Activated B cell treated with CpG ODN at 0.5 μM for 24 hours (primary cell): ENCODE measurements at regions not wholly inside any gene's neighbourhood (a gene's known extent, or its start where the extent isn't known, plus 50 kb on each side); places are given as distances from the start of the nearest gene placed in this dataset.

ENCODE experiments used
- ATAC-seq: fragments of 200-7000 bp; cut with Tn5 transposase; one replicate; pipeline ENCODE4 v1.10.0; 2021; ENCODE audit warnings: low read depth, mild to moderate bottlenecking, moderate library complexity
- CTCF ChIA-PET: fragments of 350-600 bp; sonication (Branson Sonifier 250); formaldehyde crosslinking; loops from one replicate; lab custom pipeline; 2021; ENCODE audit warnings: antibody characterized with exemption; lab: Charles Lee
- POLR2A ChIA-PET: fragments of 350-600 bp; sonication (Branson Sonifier 250); formaldehyde crosslinking; loops from one replicate; lab custom pipeline; 2021; ENCODE audit warnings: antibody characterized with exemption; lab: Charles Lee
- DNase-seq: peaks from one replicate; pipeline ENCODE4 v3.0.0; 2022
- H3K27ac Mint-ChIP-seq: one replicate; pipeline ENCODE4 v1.8.0; 2020; ENCODE audit warnings: mixed read lengths
- H3K27me3 Mint-ChIP-seq: one replicate; pipeline ENCODE4 v1.8.0; 2021; ENCODE audit warnings: mixed read lengths
- H3K36me3 Mint-ChIP-seq: one replicate; pipeline ENCODE4 v1.8.0; 2021; ENCODE audit warnings: low read depth, mixed read lengths
- H3K4me1 Mint-ChIP-seq: one replicate; pipeline ENCODE4 v1.8.0; 2021; ENCODE audit warnings: mixed read lengths
- H3K4me3 Mint-ChIP-seq: one replicate; pipeline ENCODE4 v1.8.0; 2020; ENCODE audit warnings: mild to moderate bottlenecking, mixed read lengths
- H3K9me3 Mint-ChIP-seq: one replicate; pipeline ENCODE4 v1.8.0; 2020; ENCODE audit warnings: mixed read lengths
- intact Hi-C: fragments of 100-400 bp; cut with micrococcal nuclease; formaldehyde crosslinking; loops from one replicate; pipeline ENCODE4 v1.15.1; 2024
- TF ChIP-seq, protein P1 (sequence below): fragments of 200-600 bp; IDR thresholded peaks from one replicate; pipeline ENCODE4 v1.8.0; 2022; ENCODE audit warnings: antibody characterized with exemption, mild to moderate bottlenecking

DNA sequence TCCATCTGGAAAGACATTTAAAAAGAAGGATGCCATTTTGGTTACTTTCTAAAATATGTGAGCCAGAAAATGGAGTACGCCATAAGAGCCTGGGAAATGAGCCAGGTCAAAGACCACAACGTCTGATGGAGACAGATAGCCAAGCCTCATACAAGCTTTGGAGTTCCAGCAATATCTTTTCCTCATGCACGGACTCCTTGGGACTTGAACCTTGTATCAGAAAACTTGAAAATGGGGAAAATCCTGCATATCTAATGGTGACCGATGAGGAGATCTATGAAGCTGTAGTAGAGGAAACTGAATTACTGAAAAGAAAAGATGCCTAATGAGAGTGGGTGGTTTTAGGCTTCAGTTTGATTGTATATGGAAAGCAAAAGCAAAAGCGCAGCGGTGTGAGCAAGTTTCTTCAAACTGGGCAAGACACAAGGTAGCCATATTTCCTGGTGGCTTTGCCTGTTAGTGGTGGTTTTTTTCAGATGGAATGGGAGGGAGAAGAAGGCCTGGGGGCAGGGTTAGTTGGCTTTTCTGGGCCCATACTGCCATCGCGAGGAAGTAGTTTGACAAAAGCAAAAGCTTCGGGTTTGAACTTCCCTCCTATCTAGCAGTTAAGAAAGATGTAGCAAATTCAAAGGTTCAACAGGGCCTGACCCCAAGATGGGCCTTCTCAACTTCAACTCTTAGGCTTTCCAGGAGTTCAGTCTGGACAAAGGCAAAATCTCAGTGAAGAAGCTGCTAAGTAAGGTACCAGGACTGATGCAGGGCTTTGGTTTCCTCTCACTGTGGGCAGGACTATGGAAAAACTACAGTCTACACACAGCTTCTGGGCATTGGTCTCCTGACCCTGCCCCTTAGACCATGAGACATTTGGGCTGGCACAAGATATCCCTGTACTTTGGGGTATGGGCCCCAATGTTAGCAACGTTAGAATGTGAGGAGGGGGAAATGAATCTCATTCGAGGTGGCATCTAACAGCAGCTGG, 210.0 kb upstream of the STK26 start:
- no peaks in the 10 kb centered on the region for H3K27me3 Mint-ChIP-seq
- no peaks in the 10 kb centered on the region for H3K36me3 Mint-ChIP-seq
- no peaks in the 10 kb centered on the region for H3K9me3 Mint-ChIP-seq
- DNase-seq = peak; percentile 46
- TF ChIP-seq, protein P1, sequence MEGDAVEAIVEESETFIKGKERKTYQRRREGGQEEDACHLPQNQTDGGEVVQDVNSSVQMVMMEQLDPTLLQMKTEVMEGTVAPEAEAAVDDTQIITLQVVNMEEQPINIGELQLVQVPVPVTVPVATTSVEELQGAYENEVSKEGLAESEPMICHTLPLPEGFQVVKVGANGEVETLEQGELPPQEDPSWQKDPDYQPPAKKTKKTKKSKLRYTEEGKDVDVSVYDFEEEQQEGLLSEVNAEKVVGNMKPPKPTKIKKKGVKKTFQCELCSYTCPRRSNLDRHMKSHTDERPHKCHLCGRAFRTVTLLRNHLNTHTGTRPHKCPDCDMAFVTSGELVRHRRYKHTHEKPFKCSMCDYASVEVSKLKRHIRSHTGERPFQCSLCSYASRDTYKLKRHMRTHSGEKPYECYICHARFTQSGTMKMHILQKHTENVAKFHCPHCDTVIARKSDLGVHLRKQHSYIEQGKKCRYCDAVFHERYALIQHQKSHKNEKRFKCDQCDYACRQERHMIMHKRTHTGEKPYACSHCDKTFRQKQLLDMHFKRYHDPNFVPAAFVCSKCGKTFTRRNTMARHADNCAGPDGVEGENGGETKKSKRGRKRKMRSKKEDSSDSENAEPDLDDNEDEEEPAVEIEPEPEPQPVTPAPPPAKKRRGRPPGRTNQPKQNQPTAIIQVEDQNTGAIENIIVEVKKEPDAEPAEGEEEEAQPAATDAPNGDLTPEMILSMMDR = no peak
- intact Hi-C loops = loop anchor here (10.0 kb wide), 2 partner anchors 672 to 908 kb away; partner anchors contain the start of genes ENOX2 and MBNL3
- peak; percentile 79 for ATAC-seq
- peak overlapping the region; percentile 80 for H3K4me3 Mint-ChIP-seq
- ChIA-PET CTCF (interaction anchor here (1.5 kb wide), 1 partner anchor 16 kb away, joined by 3 read pairs; no protein-coding TSS in a partner anchor), POLR2A (interaction anchor here (1.0 kb wide), 1 partner anchor 406 kb away, joined by 4 read pairs; the partner anchor contains the start of gene RAP2C)
- peak overlapping the region; percentile 91 for H3K27ac Mint-ChIP-seq
- H3K4me1 Mint-ChIP-seq = peaks cover 27% of the 10 kb centered on the region

DNA sequence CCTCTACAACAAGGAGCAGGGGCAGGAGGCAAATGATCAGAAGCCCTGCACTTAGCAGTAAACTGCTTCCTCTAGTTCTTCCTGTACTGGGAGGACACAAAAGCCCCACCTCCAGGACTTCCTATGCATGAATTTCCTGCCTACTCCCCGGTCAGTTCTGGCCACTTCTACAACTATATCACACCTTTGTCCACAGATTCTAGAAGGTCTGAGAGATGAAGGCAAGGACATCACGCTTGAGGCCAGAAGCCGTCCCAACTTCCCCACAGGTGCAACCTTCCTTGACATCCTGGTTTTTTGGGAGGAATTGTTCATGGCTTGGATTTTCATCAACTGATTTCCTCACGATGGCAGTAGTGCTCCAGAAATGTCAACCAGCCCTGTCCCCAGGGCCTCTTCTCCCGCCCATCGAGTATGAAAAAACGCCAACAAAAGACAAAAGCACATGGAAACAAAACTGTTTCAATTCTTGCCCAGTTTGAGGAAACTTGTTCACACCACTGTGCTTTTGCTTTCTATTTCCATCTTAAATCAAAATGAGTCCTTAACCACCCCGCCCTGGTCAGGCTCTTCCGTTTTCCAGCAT, 206.5 kb upstream of the STK26 start:
- ChIA-PET POLR2A (no interaction called here), CTCF (no interaction called here)
- no peaks in the 10 kb centered on the region for H3K9me3 Mint-ChIP-seq
- TF ChIP-seq, protein P1 = no peak
- peak overlapping the region; percentile 82 for H3K27ac Mint-ChIP-seq
- H3K36me3 Mint-ChIP-seq = no peaks in the 10 kb centered on the region
- H3K4me1 Mint-ChIP-seq = peaks cover 32% of the 10 kb centered on the region
- intact Hi-C loops = loop anchor here (10.0 kb wide), 2 partner anchors 668 to 912 kb away; partner anchors contain the start of genes ENOX2 and MBNL3
- H3K27me3 Mint-ChIP-seq = no peaks in the 10 kb centered on the region
- ATAC-seq = peak; percentile 54
- DNase-seq = peak; percentile 26
- H3K4me3 Mint-ChIP-seq = peak overlapping the region; percentile 77

DNA sequence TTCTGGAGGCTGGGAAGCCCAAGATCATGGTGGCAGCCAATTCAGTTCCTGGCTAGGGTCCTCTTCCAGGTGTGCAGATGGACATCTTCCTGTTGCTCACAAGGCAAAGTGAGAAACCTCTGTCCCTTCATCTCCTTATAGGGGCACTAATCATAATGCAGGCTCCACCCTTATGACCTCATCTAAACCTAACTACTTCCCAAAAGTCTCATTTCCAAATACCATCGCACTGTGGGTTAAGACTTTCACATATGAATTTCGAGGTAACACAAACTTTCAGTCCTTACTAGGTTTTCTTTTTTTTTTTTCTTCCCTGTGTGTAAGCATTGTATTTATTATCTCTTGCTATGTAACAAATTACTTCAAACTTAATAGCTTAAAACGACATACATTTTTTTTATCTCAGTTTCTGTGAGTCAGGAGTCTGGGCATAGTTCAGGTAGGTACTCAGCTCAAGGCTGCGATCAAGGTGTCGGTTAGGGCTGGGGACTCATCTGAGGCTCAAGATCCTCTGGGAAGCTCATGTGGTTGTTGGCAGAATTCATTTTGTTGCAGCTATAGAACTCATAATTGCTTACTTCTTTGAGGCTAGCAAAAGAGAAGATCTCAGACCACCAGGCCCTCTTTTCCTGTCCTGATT, 204.7 kb upstream of the STK26 start:
- ATAC-seq = no peak
- H3K36me3 Mint-ChIP-seq = no peaks in the 10 kb centered on the region
- H3K27ac Mint-ChIP-seq = peak overlapping the region; percentile 46
- no peak overlapping the region for H3K4me3 Mint-ChIP-seq
- ChIA-PET CTCF (no interaction called here), POLR2A (interaction anchor here (0.6 to 0.7 kb wide), 2 partner anchors 23 to 643 kb away, joined by 3 read pairs; no protein-coding TSS in a partner anchor)
- intact Hi-C loops = loop anchor here (10.0 kb wide), 2 partner anchors 666 to 914 kb away; partner anchors contain the start of genes ENOX2 and MBNL3
- TF ChIP-seq, protein P1 = no peak
- no peaks in the 10 kb centered on the region for H3K9me3 Mint-ChIP-seq
- H3K27me3 Mint-ChIP-seq = no peaks in the 10 kb centered on the region
- no peak for DNase-seq
- peaks cover 24% of the 10 kb centered on the region for H3K4me1 Mint-ChIP-seq

DNA sequence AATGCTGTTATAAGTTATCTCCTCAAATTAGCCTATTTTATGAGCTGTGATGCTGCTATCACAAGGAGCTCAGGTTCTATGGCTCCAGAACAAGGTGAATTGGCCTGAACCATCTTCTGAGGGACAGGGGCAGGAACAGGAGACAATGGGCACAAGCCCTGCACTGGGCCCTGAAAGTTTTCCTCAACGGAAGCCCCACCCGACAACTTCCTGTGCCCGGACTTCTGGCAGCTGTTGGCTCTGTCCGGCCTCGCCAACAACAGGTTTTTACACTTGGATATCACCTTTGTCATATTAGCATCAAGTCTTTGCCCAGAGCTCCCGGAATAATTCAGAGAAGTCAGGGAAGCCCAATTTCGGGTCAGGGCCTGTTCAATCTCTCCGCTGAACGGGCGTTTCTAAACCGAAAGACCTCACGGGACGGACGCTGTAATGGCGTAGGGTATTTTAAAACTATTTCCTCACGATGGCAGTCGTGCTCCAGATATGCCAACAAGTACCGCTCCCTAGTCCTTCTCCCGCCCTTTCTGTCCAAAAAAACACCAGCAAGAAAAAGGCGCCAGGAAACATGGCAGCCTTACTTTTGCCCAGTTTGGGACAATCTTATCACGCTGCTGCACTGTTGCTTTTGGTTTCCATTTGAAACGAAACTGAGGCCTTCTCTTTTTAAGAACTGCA, 201.0 kb upstream of the STK26 start:
- Mint-ChIP-seq H3K27me3 (no peaks in the 10 kb centered on the region), H3K36me3 (no peaks in the 10 kb centered on the region), H3K27ac (no peak overlapping the region), H3K4me3 (no peak overlapping the region), H3K4me1 (peaks cover 13% of the 10 kb centered on the region), H3K9me3 (no peaks in the 10 kb centered on the region)
- ChIA-PET POLR2A (interaction anchor here (0.7 kb wide), 1 partner anchor 659 kb away, joined by 3 read pairs; no protein-coding TSS in a partner anchor), CTCF (interaction anchor here (0.6 kb wide), 1 partner anchor 237 kb away, joined by 3 read pairs; no protein-coding TSS in a partner anchor)
- no peak for DNase-seq
- no peak for ATAC-seq
- TF ChIP-seq, protein P1 = no peak
- intact Hi-C loops = no loop called here
